GM19397 (cell line): ENCODE measurements at regions not wholly inside any gene's neighbourhood (a gene's known extent, or its start where the extent isn't known, plus 50 kb on each side); places are given as distances from the start of the nearest gene placed in this dataset.
"Not testable (repeated sequence)": the region's sequence is repeated elsewhere in the genome, so short reads cannot be mapped to it uniquely, and the experiment has no call there.

Experiments used
- ATAC-seq: cut with Tn5 transposase; IDR thresholded peaks from one replicate; pipeline ENCODE4 v1.9.1; 2021; ENCODE audit warnings: mild to moderate bottlenecking, moderate library complexity; ENCODE audit not compliant: unreplicated experiment

- ATAC-seq, result no peak
These were observed 183.2 kb upstream of the TAS2R1 start for GRCh38 chr5:9813305-9813704.

- ATAC-seq, result not testable (repeated sequence)
These were observed 177.2 kb upstream of the TAS2R1 start for GRCh38 chr5:9807366-9807765.

GRCh38 chr5:9801908-9802307 lies 171.8 kb upstream of the TAS2R1 start:
- no peak for ATAC-seq

- no peak for ATAC-seq
These were observed 169.5 kb upstream of the TAS2R1 start for GRCh38 chr5:9799606-9800005.

- ATAC-seq, result no peak
These were observed 160.1 kb upstream of the TAS2R1 start for GRCh38 chr5:9790276-9790675.

GRCh38 chr5:9789777-9790176 lies 159.6 kb upstream of the TAS2R1 start:
- ATAC-seq, result no peak

GRCh38 chr5:9787861-9788600 lies 157.9 kb upstream of the TAS2R1 start:
- ATAC-seq, result no peak

- no peak for ATAC-seq
These were observed 156.5 kb upstream of the TAS2R1 start for GRCh38 chr5:9786380-9787360.

GRCh38 chr5:9785751-9786150 lies 155.6 kb upstream of the TAS2R1 start:
- ATAC-seq, result no peak

GRCh38 chr5:9784231-9784630 lies 154.1 kb upstream of the TAS2R1 start:
- ATAC-seq, result no peak

- no peak for ATAC-seq
These were observed 152.8 kb upstream of the TAS2R1 start for GRCh38 chr5:9782826-9783560.

GRCh38 chr5:9781890-9782289 lies 151.7 kb upstream of the TAS2R1 start:
- ATAC-seq, result no peak

- no peak for ATAC-seq
These were observed 151.1 kb upstream of the TAS2R1 start for GRCh38 chr5:9781275-9781674.

GRCh38 chr5:9780501-9780900 lies 150.3 kb upstream of the TAS2R1 start:
- no peak for ATAC-seq

GRCh38 chr5:9776525-9776924 lies 146.4 kb upstream of the TAS2R1 start:
- no peak for ATAC-seq

GRCh38 chr5:9775339-9775738 lies 145.2 kb upstream of the TAS2R1 start:
- no peak for ATAC-seq

- no peak for ATAC-seq
These were observed 144.4 kb upstream of the TAS2R1 start for GRCh38 chr5:9774472-9775079.

- ATAC-seq, result no peak
These were observed 140.9 kb upstream of the TAS2R1 start for GRCh38 chr5:9771079-9771478.

GRCh38 chr5:9766581-9766980 lies 136.4 kb upstream of the TAS2R1 start:
- no peak for ATAC-seq

GRCh38 chr5:9765419-9766140 lies 135.4 kb upstream of the TAS2R1 start:
- no peak for ATAC-seq
